ENCODE measurements at regions not wholly inside any gene's neighbourhood (a gene's known extent, or its start where the extent isn't known, plus 50 kb on each side); places are given as distances from the start of the nearest gene placed in this dataset.

GRCh38 chr11:104394508-104394907 lies 230.6 kb upstream of the PDGFD start:
- TF ChIP-seq JUN (IDR thresholded peaks at IDR 0.05; ENCODE audit: low read depth, low read length) (no peak), GABPA (IDR thresholded peaks at IDR 0.05; ENCODE audit: borderline replicate concordance, insufficient read depth, low read length) (no peak), CTCF (IDR thresholded peaks at IDR 0.05; ENCODE audit: control extremely low read depth in 1 of 3, insufficient read depth in 1 of 3, low read depth in 1 of 3, low read length in 3 of 3) (no peak), RXRA (IDR thresholded peaks at IDR 0.05; ENCODE audit: insufficient read depth, low read depth, low read length) (no peak), BRCA1 (IDR thresholded peaks at IDR 0.05; ENCODE audit: low read depth, low read length) (no peak), CEBPB (IDR thresholded peaks at IDR 0.05; ENCODE audit: low read depth, low read length) (no peak), CBX5 (IDR thresholded peaks at IDR 0.05; ENCODE audit: low read depth, low read length) (no peak), TCF12 (IDR thresholded peaks at IDR 0.05; ENCODE audit: low read depth, low read length) (no peak), JUND (IDR thresholded peaks at IDR 0.05; ENCODE audit: low read length) (no peak)

Measured in H1 (cell line).